ENCODE measurements at regions not wholly inside any gene's neighbourhood (a gene's known extent, or its start where the extent isn't known, plus 50 kb on each side); places are given as distances from the start of the nearest gene placed in this dataset.
"Not testable (repeated sequence)": the region's sequence is repeated elsewhere in the genome, so short reads cannot be mapped to it uniquely, and the experiment has no call there.

GRCh38 chr2:100742277-100743254 lies 77.4 kb upstream of the NPAS2 start:
- DNase-seq = no peak

GRCh38 chr2:100743741-100744140 lies 76.2 kb upstream of the NPAS2 start:
- no peak for DNase-seq

DNA sequence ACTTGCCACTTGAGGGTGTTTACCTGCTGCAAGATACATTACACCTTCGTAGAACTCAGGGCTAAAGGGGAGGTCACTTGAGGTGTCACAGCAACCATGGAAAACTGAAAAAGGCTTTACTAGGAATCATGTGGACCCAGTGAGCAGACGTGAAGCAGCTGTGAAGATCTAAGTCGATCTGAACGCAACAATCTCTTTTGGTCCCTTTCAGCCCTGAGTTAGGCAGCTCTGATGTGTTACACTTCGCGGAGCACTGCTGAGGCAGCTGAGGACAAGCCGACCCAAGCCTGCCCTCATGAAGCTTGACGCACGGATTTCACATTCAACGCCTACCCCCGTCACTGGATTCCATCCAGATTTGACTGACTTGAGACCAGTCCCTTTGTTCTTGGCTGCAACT lies 75.8 kb upstream of the NPAS2 start:
- no peak for DNase-seq

- no peak for DNase-seq
Measured at GRCh38 chr2:100744589-100744988, 75.3 kb upstream of the NPAS2 start.

DNA sequence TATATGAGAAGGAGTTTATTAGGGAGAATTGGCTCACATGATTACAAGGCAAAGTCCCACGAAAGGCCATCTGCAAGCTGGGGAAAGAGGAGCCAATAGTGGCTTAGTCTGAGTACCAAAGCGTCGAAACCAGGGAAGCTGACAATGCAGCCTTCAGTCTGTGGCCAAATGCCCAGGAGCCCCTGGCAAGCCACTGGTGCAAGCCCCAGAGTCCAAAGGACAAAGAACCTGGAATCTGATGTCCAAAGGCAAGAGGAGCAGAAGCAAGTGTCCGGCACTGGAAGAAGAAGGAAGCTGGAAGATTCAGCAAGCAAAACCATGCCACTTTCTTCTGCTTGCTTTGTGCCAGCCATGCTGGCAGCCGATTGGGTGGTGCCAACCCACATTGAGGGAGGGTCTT lies 74.3 kb upstream of the NPAS2 start:
- no peak for DNase-seq

GRCh38 chr2:100747551-100747950 lies 72.4 kb upstream of the NPAS2 start:
- no peak for DNase-seq

DNA sequence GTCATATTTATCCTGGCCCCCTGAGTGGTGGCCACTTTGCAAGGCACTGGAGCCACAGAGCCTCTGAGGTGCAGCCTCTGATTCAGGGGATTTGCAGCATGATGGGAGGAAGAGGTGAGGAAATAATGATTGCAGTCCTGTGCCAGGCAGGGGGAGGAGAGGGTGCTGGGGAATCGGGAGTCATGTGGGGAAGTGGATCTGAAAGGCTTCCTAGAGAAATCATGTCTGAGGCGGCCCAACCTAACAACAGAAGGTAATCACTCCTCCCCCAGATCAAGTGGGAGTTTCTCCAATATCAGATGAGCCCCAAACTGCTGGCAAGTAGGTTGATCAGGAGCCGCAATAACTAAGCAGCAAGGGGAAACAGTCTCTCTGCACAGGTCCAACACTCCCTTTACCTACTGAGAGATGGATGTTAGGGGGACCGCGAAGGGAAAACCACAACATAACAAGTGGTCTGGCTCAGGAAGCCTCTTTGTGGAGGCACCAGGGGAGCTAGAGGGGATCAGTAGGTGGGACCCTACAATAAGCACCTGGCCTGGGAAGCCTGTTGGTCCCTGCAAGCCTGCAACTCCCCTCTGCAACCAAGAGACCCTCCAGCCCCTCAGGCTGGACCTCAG lies 71.8 kb upstream of the NPAS2 start:
- DNase-seq = no peak

- DNase-seq = no peak
Measured at GRCh38 chr2:100748673-100749072, 71.3 kb upstream of the NPAS2 start.

GRCh38 chr2:100749771-100750542 lies 70.0 kb upstream of the NPAS2 start:
- no peak for DNase-seq

GRCh38 chr2:100751871-100752625 lies 67.9 kb upstream of the NPAS2 start:
- DNase-seq = not testable (repeated sequence)

GRCh38 chr2:100752628-100753333 lies 67.2 kb upstream of the NPAS2 start:
- DNase-seq = no peak

DNA sequence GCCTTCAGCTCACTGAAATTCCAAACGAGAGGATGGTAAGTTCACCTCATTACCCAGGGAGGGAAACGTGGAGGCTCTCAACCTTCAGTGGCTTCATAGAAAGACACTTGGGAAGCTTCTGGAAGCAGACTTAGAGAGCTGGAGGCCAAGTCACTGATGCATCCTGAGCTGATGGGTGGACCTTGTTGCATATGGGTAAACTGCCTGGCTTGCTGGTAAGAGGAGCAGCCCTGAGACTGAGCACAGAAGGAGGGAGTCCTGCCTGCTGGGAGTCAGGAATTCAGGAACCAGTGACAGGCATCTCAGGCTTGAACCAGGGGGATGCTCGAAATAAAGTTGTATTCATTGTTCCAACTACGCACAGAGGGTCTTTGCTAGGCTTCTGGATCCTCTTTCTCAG lies 66.5 kb upstream of the NPAS2 start:
- no peak for DNase-seq

DNA sequence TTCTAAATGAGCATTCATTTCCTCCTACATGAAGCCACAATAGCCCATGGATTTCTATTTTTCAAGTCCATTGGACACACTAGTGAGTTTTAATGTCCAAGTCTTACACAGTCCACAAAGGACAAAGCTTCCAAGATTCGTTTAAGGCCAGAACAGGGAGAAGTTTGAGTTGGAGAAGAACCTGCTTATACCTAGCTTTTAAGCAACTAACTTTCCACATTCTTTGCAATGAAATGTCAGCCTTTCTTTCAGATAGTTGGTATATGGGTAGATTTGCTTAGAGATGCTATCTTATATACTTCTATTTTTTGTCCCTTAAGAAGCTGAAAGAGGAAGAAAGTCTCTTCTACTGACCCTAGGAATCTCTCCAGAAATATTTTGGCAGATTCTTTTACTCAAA lies 66.1 kb upstream of the NPAS2 start:
- no peak for DNase-seq

DNA sequence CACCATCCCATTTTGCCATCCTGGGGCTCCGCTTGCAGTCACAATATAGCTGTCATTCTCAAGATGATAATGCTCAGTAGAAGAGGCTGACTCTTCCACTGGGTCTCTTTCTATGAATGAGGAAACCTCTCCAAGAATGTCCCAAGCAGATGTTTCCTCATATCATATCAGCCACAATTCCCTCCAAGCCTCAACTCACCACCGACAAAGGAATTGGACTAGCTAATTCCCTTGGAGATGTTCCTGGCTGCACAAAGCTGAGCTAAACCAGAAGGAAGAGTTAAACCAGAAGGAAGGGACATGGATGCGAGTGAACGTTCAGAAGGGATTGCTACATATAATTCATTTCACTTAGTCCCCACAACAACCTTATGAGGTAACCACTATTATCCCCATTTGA lies 65.0 kb upstream of the NPAS2 start:
- no peak for DNase-seq

DNA sequence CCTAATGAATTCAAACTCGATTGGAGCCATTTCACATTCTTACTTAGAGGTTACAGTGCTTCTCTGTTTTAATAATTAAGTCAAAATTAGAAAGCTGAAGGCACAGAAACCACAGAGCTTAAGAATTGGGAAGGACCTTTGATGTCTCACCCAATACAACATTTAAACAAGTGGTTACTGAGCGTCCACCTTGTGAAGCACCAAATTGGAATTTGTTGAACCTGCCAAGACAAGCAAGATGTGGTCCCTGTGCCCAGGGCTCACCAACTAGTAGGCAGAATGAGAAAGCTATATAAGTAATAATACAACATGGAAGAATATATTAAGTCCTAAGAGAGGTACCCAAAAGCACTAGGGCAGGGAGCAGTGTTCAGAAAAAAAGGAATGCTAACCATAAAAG lies 64.5 kb upstream of the NPAS2 start:
- no peak for DNase-seq

- no peak for DNase-seq
Measured at GRCh38 chr2:100756704-100757103, 63.2 kb upstream of the NPAS2 start.

GRCh38 chr2:100757621-100758394 lies 62.1 kb upstream of the NPAS2 start:
- no peak for DNase-seq

GRCh38 chr2:100759901-100760300 lies 60.0 kb upstream of the NPAS2 start:
- no peak for DNase-seq

DNA sequence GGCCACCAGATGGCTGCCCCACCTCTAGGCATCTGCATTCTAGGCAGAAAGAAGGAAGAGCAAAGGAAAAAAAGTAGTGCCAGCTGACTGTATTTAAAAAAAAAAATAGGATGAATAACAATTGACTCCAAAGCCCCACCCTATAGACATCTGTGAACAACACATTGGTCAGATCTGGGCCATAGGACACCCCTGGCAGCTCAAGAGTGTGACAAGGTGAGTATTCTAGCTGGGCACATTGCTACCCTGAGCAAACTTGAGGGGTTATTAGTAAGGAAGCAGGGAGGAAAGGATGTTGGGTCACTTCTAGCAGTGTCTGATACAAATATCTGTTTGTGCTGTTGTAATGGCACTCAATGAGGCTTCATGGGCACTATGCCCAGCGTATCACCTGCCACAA lies 58.6 kb upstream of the NPAS2 start:
- no peak for DNase-seq

GRCh38 chr2:100764430-100764829 lies 55.5 kb upstream of the NPAS2 start:
- no peak for DNase-seq

DNA sequence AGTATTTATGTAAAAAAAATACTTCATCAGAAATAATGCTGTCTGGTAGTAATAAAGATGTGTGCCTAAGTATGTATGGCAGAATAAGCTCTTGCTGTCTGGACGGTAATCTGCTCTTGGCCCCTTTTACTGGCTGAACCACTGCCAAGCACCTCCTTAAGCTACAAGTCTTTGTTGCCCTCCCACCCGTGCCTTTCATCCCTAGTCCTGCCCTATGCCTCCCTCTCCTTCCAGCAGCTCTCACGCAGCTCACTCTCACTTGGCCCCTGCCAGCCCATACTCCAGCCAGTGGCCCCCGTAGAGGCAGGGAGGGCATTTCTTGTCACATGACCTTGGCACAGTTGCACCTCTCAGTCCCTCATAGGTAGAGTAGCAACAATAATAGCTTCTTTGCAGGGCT lies 54.5 kb upstream of the NPAS2 start:
- no peak for DNase-seq

All from NCI-H345 (cell line).